KMS-11 (cell line): ENCODE measurements at regions not wholly inside any gene's neighbourhood (a gene's known extent, or its start where the extent isn't known, plus 50 kb on each side); places are given as distances from the start of the nearest gene placed in this dataset.

Source experiments
- H2AFZ ChIP-seq: fragments of 200-600 bp; sonication (generic); 2 replicates; pipeline ENCODE4 v1.6.1; 2016; ENCODE audit warnings: antibody characterized with exemption, mixed run types, low read depth
- H3K27ac ChIP-seq: fragments of 200-600 bp; sonication (generic); 2 replicates; pipeline ENCODE4 v1.6.1; 2016; ENCODE audit warnings: mild to moderate bottlenecking, mixed run types
- H3K27me3 ChIP-seq: fragments of 200-600 bp; sonication (generic); 2 replicates; pipeline ENCODE4 v1.6.1; 2017; ENCODE audit warnings: mild to moderate bottlenecking, low read depth, mixed run types, moderate library complexity; ENCODE audit not compliant: insufficient read depth
- H3K36me3 ChIP-seq: fragments of 200-600 bp; sonication (generic); 2 replicates; pipeline ENCODE4 v1.6.1; 2017; ENCODE audit warnings: mild to moderate bottlenecking, mixed run types; ENCODE audit not compliant: insufficient read depth
- H3K4me1 ChIP-seq: fragments of 200-600 bp; sonication (generic); 2 replicates; pipeline ENCODE4 v1.6.1; 2016; ENCODE audit warnings: mild to moderate bottlenecking, low read depth, mixed run types; ENCODE audit not compliant: poor library complexity, severe bottlenecking
- H3K4me2 ChIP-seq: fragments of 200-600 bp; sonication (generic); 2 replicates; pipeline ENCODE4 v1.7.0; 2016; ENCODE audit warnings: mild to moderate bottlenecking, mixed run types
- H3K4me3 ChIP-seq: fragments of 200-600 bp; sonication (generic); IDR thresholded peaks from 2 replicates; pipeline ENCODE4 v1.6.1; 2017; ENCODE audit warnings: low read depth, low read length, mixed read lengths; ENCODE audit not compliant: insufficient read depth
- H3K79me2 ChIP-seq: fragments of 200-600 bp; sonication (generic); 2 replicates; pipeline ENCODE4 v1.6.1; 2016; ENCODE audit warnings: low read depth, mixed run types; ENCODE audit not compliant: insufficient read depth
- H3K9ac ChIP-seq: fragments of 200-600 bp; sonication (generic); 2 replicates; pipeline ENCODE4 v1.6.1; 2016; ENCODE audit warnings: mild to moderate bottlenecking, mixed run types
- H4K20me1 ChIP-seq: fragments of 200-600 bp; sonication (generic); 2 replicates; pipeline ENCODE4 v1.6.1; 2016; ENCODE audit warnings: mild to moderate bottlenecking, mixed run types; ENCODE audit not compliant: insufficient read depth
- TF ChIP-seq, protein P1 (sequence below): fragments of 200-600 bp; sonication (generic); conservative IDR thresholded peaks from 2 replicates; pipeline ENCODE4 v1.6.1; 2017; ENCODE audit warnings: low read depth, mild to moderate bottlenecking, antibody characterized with exemption, low read length, moderate library complexity, mixed read lengths

GRCh38 chr17:79542718-79543117, 68.1 kb downstream of the RBFOX3 start:
- H3K36me3 ChIP-seq, result no peaks in the 10 kb centered on the region
- no peaks in the 10 kb centered on the region for H4K20me1 ChIP-seq
- no peak overlapping the region for H3K9ac ChIP-seq
- H3K27me3 ChIP-seq, result peaks cover 99% of the 10 kb centered on the region
- no peak overlapping the region for H3K27ac ChIP-seq
- H3K4me1 ChIP-seq, result no peaks in the 10 kb centered on the region
- no peak overlapping the region for H3K4me2 ChIP-seq
- no peak overlapping the region for H2AFZ ChIP-seq
- H3K4me3 ChIP-seq, result no peak overlapping the region
- TF ChIP-seq, protein P1, sequence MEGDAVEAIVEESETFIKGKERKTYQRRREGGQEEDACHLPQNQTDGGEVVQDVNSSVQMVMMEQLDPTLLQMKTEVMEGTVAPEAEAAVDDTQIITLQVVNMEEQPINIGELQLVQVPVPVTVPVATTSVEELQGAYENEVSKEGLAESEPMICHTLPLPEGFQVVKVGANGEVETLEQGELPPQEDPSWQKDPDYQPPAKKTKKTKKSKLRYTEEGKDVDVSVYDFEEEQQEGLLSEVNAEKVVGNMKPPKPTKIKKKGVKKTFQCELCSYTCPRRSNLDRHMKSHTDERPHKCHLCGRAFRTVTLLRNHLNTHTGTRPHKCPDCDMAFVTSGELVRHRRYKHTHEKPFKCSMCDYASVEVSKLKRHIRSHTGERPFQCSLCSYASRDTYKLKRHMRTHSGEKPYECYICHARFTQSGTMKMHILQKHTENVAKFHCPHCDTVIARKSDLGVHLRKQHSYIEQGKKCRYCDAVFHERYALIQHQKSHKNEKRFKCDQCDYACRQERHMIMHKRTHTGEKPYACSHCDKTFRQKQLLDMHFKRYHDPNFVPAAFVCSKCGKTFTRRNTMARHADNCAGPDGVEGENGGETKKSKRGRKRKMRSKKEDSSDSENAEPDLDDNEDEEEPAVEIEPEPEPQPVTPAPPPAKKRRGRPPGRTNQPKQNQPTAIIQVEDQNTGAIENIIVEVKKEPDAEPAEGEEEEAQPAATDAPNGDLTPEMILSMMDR, result no peak
- H3K79me2 ChIP-seq, result no peaks in the 10 kb centered on the region

DNA sequence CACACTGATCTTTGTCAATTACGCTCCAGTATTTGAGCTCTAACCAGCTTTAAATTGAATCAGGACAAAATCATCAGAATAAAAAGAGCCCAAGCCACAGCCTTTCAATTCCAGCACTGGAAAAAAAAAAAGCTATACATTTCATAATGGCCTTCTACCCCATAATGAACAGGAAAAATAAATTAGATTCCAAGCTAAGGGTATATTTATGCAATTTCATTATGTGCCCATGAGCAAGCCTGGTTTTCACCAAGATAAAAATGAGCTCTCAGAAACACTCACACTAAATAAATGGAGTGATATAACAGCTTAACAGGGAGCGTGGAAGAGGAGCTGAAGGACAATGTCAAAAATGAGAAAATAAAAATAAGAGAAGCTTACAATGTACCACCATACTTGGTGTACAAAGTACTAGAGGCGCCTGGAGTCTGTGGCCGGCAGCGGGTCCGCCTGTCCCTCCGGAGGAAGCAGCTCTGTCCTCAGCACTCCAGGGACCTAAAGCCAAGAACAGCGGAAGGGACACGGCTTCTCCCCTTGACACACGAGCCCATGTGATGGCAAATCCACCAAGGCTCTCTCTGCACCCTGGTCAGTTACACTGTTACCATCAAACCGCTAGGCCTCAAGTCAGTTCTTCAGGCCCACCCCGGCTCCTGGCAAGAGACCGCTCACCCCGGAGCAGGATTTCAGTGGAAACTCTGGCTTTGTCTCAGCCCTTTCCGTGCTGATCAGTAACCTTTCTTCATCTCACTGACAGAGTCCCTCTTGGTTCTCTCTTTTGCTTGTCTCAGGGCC, 69.6 kb downstream of the RBFOX3 start:
- no peak overlapping the region for H3K9ac ChIP-seq
- H3K36me3 ChIP-seq, result no peaks in the 10 kb centered on the region
- no peak overlapping the region for H2AFZ ChIP-seq
- no peak overlapping the region for H3K4me2 ChIP-seq
- H3K4me1 ChIP-seq, result no peaks in the 10 kb centered on the region
- no peak overlapping the region for H3K27ac ChIP-seq
- no peaks in the 10 kb centered on the region for H3K79me2 ChIP-seq
- H3K27me3 ChIP-seq, result peaks cover 98% of the 10 kb centered on the region
- TF ChIP-seq, protein P1, result no peak
- no peak overlapping the region for H3K4me3 ChIP-seq
- H4K20me1 ChIP-seq, result no peaks in the 10 kb centered on the region

- Histone ChIP-seq H3K36me3 (no peaks in the 10 kb centered on the region), H3K4me2 (no peak overlapping the region), H3K4me3 (no peak overlapping the region), H4K20me1 (no peaks in the 10 kb centered on the region), H3K27ac (no peak overlapping the region), H3K9ac (no peak overlapping the region), H3K4me1 (no peaks in the 10 kb centered on the region), H2AFZ (no peak overlapping the region), H3K79me2 (no peaks in the 10 kb centered on the region), H3K27me3 (peaks cover 98% of the 10 kb centered on the region)
- TF ChIP-seq, protein P1, result no peak
Measured at GRCh38 chr17:79539944-79540705, 70.7 kb downstream of the RBFOX3 start.

DNA sequence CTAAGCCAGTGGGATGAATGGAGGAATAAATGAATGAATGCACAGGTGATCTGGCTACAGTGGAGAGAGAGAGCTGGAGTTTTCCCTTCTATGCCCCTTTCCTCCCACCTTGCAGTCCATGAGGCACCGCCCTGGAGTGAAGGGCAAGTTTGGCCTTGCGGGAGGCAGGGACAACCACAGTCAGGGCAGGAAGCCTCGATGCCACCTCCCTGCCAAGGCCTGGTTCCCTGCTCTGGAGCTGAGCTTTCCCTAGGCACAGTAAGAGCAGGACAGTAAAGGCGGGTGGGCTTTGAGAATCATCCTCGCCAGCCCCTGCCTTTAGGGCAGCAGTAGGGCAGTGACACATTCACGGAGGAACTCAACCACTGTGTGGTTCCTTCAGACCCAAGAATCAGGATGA, 72.6 kb downstream of the RBFOX3 start:
- peaks cover 95% of the 10 kb centered on the region for H3K27me3 ChIP-seq
- TF ChIP-seq, protein P1, result no peak
- H3K4me3 ChIP-seq, result no peak overlapping the region
- H4K20me1 ChIP-seq, result no peaks in the 10 kb centered on the region
- H3K27ac ChIP-seq, result no peak overlapping the region
- H3K9ac ChIP-seq, result no peak overlapping the region
- H3K4me2 ChIP-seq, result no peak overlapping the region
- no peaks in the 10 kb centered on the region for H3K36me3 ChIP-seq
- H3K4me1 ChIP-seq, result no peaks in the 10 kb centered on the region
- H3K79me2 ChIP-seq, result no peaks in the 10 kb centered on the region
- no peak overlapping the region for H2AFZ ChIP-seq
